HCT116 (cell line): ENCODE measurements at regions not wholly inside any gene's neighbourhood (a gene's known extent, or its start where the extent isn't known, plus 50 kb on each side); places are given as distances from the start of the nearest gene placed in this dataset.

ENCODE experiments used
- ATAC-seq: fragments of 200-7000 bp; cut with Tn5 transposase; 2 replicates; pipeline ENCODE4 v1.9.1; 2020; ENCODE audit warnings: mild to moderate bottlenecking, moderate library complexity
- BruUV-seq: library from RNA; stranded (reverse); fragments of 400-500 nt; replicated peaks from 2 replicates; lab custom pipeline; 2021; lab: Mats Ljungman, UMichigan
- CTCF ChIA-PET: fragments of 300-600 bp; sonication (Branson Sonifier 250); formaldehyde crosslinking; loops from one replicate; lab custom pipeline; 2021; ENCODE audit warnings: antibody characterized with exemption; lab: Charles Lee
- POLR2A ChIA-PET: fragments of 300-600, 350-600 bp; sonication (Branson Sonifier 250); formaldehyde crosslinking; loops from one replicate; lab custom pipeline; 2021; ENCODE audit warnings: antibody characterized with exemption; lab: Charles Lee
- RAD21 ChIA-PET, 2 experiments: fragments of 300-600 bp; sonication (Branson Sonifier 250); formaldehyde crosslinking; loops; one replicate each; lab custom pipeline; 2023; ENCODE audit warnings: low total read pairs in 2 of 2; ENCODE audit not compliant: uncharacterized antibody in 2 of 2, unreplicated experiment in 2 of 2, low non-redundant PET in 1 of 2; lab: Charles Lee
- DNase-seq: peaks from one replicate; pipeline ENCODE4 v3.0.0-alpha.2; 2010; ENCODE audit warnings: low read depth, low spot score
- H2AFZ ChIP-seq: fragments of 200-600 bp; shearing (Covaris generic), sonication (generic); 2 replicates; pipeline ENCODE4 v1.6.1; 2017; ENCODE audit warnings: low read depth, mixed run types, mixed read lengths, antibody characterized with exemption, low read length; ENCODE audit not compliant: poor library complexity, severe bottlenecking
- H3K27ac ChIP-seq: 2 replicates; pipeline ENCODE4 v1.5.1; 2012; ENCODE audit warnings: low read depth, low read length
- H3K27me3 ChIP-seq: fragments of 200-600 bp; sonication (generic); 2 replicates; pipeline ENCODE4 v1.6.1; 2016; ENCODE audit warnings: mixed run types, low read length, mixed read lengths; ENCODE audit not compliant: insufficient read depth
- H3K36me3 ChIP-seq, 2 experiments: fragments of 200-500 bp in 1 of 2; fragments of 200-600 bp in 1 of 2; sonication (Bioruptor generic) in 1 of 2; sonication (generic) in 1 of 2; 2 replicates each; pipeline versions ENCODE4 v1.5.1 to v1.6.1; 2014 to 2016; ENCODE audit warnings: low read length in 2 of 2, inconsistent platforms in 1 of 2, mixed read lengths in 1 of 2, mixed run types in 1 of 2; ENCODE audit not compliant: insufficient read depth in 2 of 2, control insufficient read depth in 1 of 2
- H3K4me1 ChIP-seq, 2 experiments: fragments of 200-600 bp in 1 of 2; sonication (generic) in 1 of 2; 2 replicates each; pipeline versions ENCODE4 v1.5.1 to v1.6.1; 2012 to 2017; ENCODE audit warnings: low read length in 2 of 2, inconsistent platforms in 1 of 2, mild to moderate bottlenecking in 1 of 2, mixed read lengths in 1 of 2, mixed run types in 1 of 2, moderate library complexity in 1 of 2; ENCODE audit not compliant: insufficient read depth in 2 of 2, control insufficient read depth in 1 of 2
- H3K4me2 ChIP-seq: fragments of 200-600 bp; sonication (generic); 2 replicates; pipeline ENCODE4 v1.6.1; 2017; ENCODE audit warnings: mixed run types, low read length, mixed read lengths
- H3K4me3 ChIP-seq, 2 experiments: fragments of 200-600 bp in 1 of 2; sonication (generic) in 1 of 2; replicated peaks in 1 of 2; 2 replicates each; pipeline ENCODE4 v1.5.1; 2011 to 2016; ENCODE audit warnings: low read length in 2 of 2, control low read depth in 1 of 2, low read depth in 1 of 2, mild to moderate bottlenecking in 1 of 2, mixed read lengths in 1 of 2, mixed run types in 1 of 2
- H3K79me2 ChIP-seq: fragments of 200-600 bp; sonication (generic); 2 replicates; pipeline ENCODE4 v1.6.1; 2017; ENCODE audit warnings: mild to moderate bottlenecking, mixed run types, low read length, moderate library complexity, mixed read lengths; ENCODE audit not compliant: insufficient read depth
- H3K9ac ChIP-seq: fragments of 200-600 bp; sonication (generic); 2 replicates; pipeline ENCODE4 v1.6.1; 2016; ENCODE audit warnings: low read length, mixed read lengths
- H3K9me2 ChIP-seq: fragments of 200-600 bp; sonication (generic), shearing (Covaris generic); 2 replicates; pipeline ENCODE4 v1.6.1; 2017; ENCODE audit warnings: mixed run types, mild to moderate bottlenecking, moderate library complexity; ENCODE audit not compliant: insufficient read depth
- H3K9me3 ChIP-seq, 2 experiments: fragments of 200-500 bp in 1 of 2; fragments of 200-600 bp in 1 of 2; sonication (Bioruptor generic) in 1 of 2; sonication (generic) in 1 of 2; 2 replicates each; pipeline ENCODE4 v1.6.1; 2014 to 2017; ENCODE audit warnings: low read length in 2 of 2, mixed read lengths in 2 of 2, inconsistent platforms in 1 of 2, low read depth in 1 of 2, mild to moderate bottlenecking in 1 of 2, mixed run types in 1 of 2, moderate library complexity in 1 of 2; ENCODE audit not compliant: control insufficient read depth in 1 of 2, insufficient read depth in 1 of 2
- H4K20me1 ChIP-seq: fragments of 200-600 bp; sonication (generic), shearing (Covaris generic); 2 replicates; pipeline ENCODE4 v1.6.1; 2017; ENCODE audit warnings: mixed run types, mild to moderate bottlenecking, moderate library complexity; ENCODE audit not compliant: insufficient read depth
- CBX3 ChIP-seq: IDR thresholded peaks from 2 replicates; pipeline ENCODE4 v1.6.1; 2012; ENCODE audit warnings: low read depth
- CTCF ChIP-seq, 3 experiments: fragments of 200-600 bp in 1 of 3; sonication (generic) in 1 of 3; IDR thresholded peaks in 2 of 3; conservative IDR thresholded peaks in 1 of 3; 2 replicates each; pipeline ENCODE4 v1.5.1; 2012 to 2017; ENCODE audit warnings: low read depth in 2 of 3, low read length in 2 of 3, antibody characterized with exemption in 1 of 3, borderline replicate concordance in 1 of 3, control low read depth in 1 of 3, mild to moderate bottlenecking in 1 of 3, mixed read lengths in 1 of 3, mixed run types in 1 of 3, moderate library complexity in 1 of 3; ENCODE audit not compliant: insufficient read depth in 1 of 3
- FOSL1 ChIP-seq: IDR thresholded peaks from 2 replicates; pipeline ENCODE4 v1.6.1; 2012; ENCODE audit warnings: low read depth
- JUND ChIP-seq: IDR thresholded peaks from 2 replicates; pipeline ENCODE4 v1.6.1; 2012
- RAD21 ChIP-seq: IDR thresholded peaks from 2 replicates; pipeline ENCODE4 v1.6.1; 2012; ENCODE audit warnings: low read depth, mild to moderate bottlenecking
- REST ChIP-seq: IDR thresholded peaks from 2 replicates; pipeline ENCODE4 v1.6.1; 2012; ENCODE audit warnings: low read depth
- SRF ChIP-seq: IDR thresholded peaks from 2 replicates; pipeline ENCODE4 v1.6.1; 2012; ENCODE audit warnings: low read depth
- TCF7L2 ChIP-seq: IDR thresholded peaks from 2 replicates; pipeline ENCODE4 v1.7.0; 2011; ENCODE audit warnings: borderline replicate concordance, inconsistent platforms; ENCODE audit not compliant: insufficient read depth, insufficient read length; ENCODE audit errors: extremely low read depth
- ZNF274 ChIP-seq: fragments of 200-500 bp; sonication (Bioruptor generic); IDR thresholded peaks from 2 replicates; pipeline ENCODE4 v1.6.1; 2014; ENCODE audit warnings: mild to moderate bottlenecking, low read depth, low read length, inconsistent platforms
- intact Hi-C: fragments of 100-400 bp; cut with micrococcal nuclease; formaldehyde crosslinking; loops from 2 replicates; pipeline ENCODE4 v1.10.0; 2022

GRCh38 chr1:82073071-82073470 is 272.3 kb downstream of the ADGRL2 start:
- H3K79me2 ChIP-seq, result no peaks in the 10 kb centered on the region
- POLR2A ChIA-PET, result no interaction called here
- CTCF ChIA-PET, result no interaction called here
- TF ChIP-seq ZNF274 (no peak), CBX3 (no peak), TCF7L2 (no peak), JUND (no peak), CTCF (IDR thresholded peaks at IDR 0.05 in 2 of 3, conservative IDR thresholded peaks at IDR 0.05 in 1 of 3; ENCODE audit: borderline replicate concordance in 1 of 3, insufficient read depth in 1 of 3, low read depth in 2 of 3, low read length in 2 of 3) (no peak), SRF (no peak), RAD21 (no peak), FOSL1 (no peak), REST (no peak)
- H3K4me2 ChIP-seq, result no peak overlapping the region
- no peak overlapping the region for H3K27ac ChIP-seq
- H4K20me1 ChIP-seq, result no peaks in the 10 kb centered on the region
- no peaks in the 10 kb centered on the region for H3K36me3 ChIP-seq
- no peaks in the 10 kb centered on the region for H3K9me3 ChIP-seq
- no peaks in the 10 kb centered on the region for H3K9me2 ChIP-seq
- no peak overlapping the region for H3K4me3 ChIP-seq
- no peak overlapping the region for H3K9ac ChIP-seq
- intact Hi-C loops, result no loop called here
- no peak overlapping the region for H2AFZ ChIP-seq
- ATAC-seq (no peak), DNase-seq (no peak)
- H3K27me3 ChIP-seq, result no peaks in the 10 kb centered on the region
- H3K4me1 ChIP-seq, result no peaks in the 10 kb centered on the region
- BruUV-seq, result no TSS peak
- RAD21 ChIA-PET, result no interaction called here
